ENCODE measurements at regions not wholly inside any gene's neighbourhood (a gene's known extent, or its start where the extent isn't known, plus 50 kb on each side); places are given as distances from the start of the nearest gene placed in this dataset.

DNA sequence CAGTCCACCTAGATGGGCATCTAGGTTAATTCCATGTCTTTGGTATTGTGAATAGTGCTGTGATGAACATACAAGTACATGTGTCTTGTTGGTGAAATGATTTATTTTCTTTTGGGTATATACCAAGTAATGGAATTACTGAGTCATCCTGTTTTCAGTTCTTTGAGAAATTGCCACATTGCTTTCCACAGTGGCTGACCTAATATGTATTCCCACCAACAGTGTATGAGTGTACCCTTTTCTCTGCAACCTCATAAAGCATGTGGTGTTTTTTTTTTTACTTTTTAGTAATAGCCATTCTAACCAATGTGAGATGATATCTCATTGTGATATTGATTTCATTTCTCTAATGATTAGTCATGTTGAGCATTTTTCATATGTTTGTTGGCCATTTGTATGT is 86.0 kb upstream of the NDN start:
- TF ChIP-seq EP300 (IDR thresholded peaks at IDR 0.05) (no peak), POLR2A (IDR thresholded peaks at IDR 0.05) (no peak), CTCF (IDR thresholded peaks at IDR 0.05) (no peak)
- intact Hi-C loops (cut with DNase I): no loop called here
- no peaks in the 10 kb centered on the region for H3K4me1 ChIP-seq (ENCODE audit: insufficient read depth)

GRCh38 chr15:23787346-23788105 is 100.4 kb upstream of the NDN start:
- Histone ChIP-seq H3K27me3 (no peaks in the 10 kb centered on the region), H3K4me1 (ENCODE audit: insufficient read depth) (no peaks in the 10 kb centered on the region), H3K4me3 (no peak overlapping the region), H3K27ac (no peak overlapping the region), H3K36me3 (no peaks in the 10 kb centered on the region), H3K9me3 (no peaks in the 10 kb centered on the region)
- WGBS, 3 donors: 8 to 13% (median 9%) methylated on average over 2 of the region's 2 CpGs
- intact Hi-C loops (cut with DNase I): no loop called here
- TF ChIP-seq EP300 (IDR thresholded peaks at IDR 0.05) (no peak), POLR2A (IDR thresholded peaks at IDR 0.05) (no peak), CTCF (IDR thresholded peaks at IDR 0.05) (no peak)
- no peak for DNase-seq

More for the DNA sequence above, 86.0 kb upstream of the NDN start:
- DNase-seq: no peak
- H3K36me3 ChIP-seq: no peaks in the 10 kb centered on the region
- no peaks in the 10 kb centered on the region for H3K27me3 ChIP-seq
- H3K4me3 ChIP-seq: no peak overlapping the region
- H3K9me3 ChIP-seq: no peaks in the 10 kb centered on the region
- H3K27ac ChIP-seq: no peak overlapping the region

- 67 to 73% (median 68%) methylated on average over 6 of the region's 6 CpGs for WGBS, 3 donors
- no peaks in the 10 kb centered on the region for H3K9me3 ChIP-seq
- no peak overlapping the region for H3K27ac ChIP-seq
- no peak for DNase-seq
- intact Hi-C loops (cut with DNase I): no loop called here
- H3K36me3 ChIP-seq: no peaks in the 10 kb centered on the region
- no peak overlapping the region for H3K4me3 ChIP-seq
- H3K27me3 ChIP-seq: no peaks in the 10 kb centered on the region
- no peak for TF ChIP-seq CTCF (IDR thresholded peaks at IDR 0.05)
- TF ChIP-seq POLR2A (IDR thresholded peaks at IDR 0.05): no peak
- H3K4me1 ChIP-seq (ENCODE audit: insufficient read depth): no peaks in the 10 kb centered on the region
Observed at GRCh38 chr15:23793191-23793680, 106.1 kb upstream of the NDN start.

GRCh38 chr15:23797747-23798446 is 110.8 kb upstream of the NDN start:
- 39 to 45% (median 39%) methylated on average over 22 of the region's 22 CpGs for WGBS, 3 donors
- Histone ChIP-seq H3K36me3 (no peaks in the 10 kb centered on the region), H3K4me3 (no peak overlapping the region), H3K27me3 (no peaks in the 10 kb centered on the region), H3K9me3 (no peaks in the 10 kb centered on the region), H3K4me1 (ENCODE audit: insufficient read depth) (no peaks in the 10 kb centered on the region), H3K27ac (no peak overlapping the region)
- peak in 4 of 5 donors; percentile 13 to 48 (median 27) for DNase-seq
- intact Hi-C loops (cut with DNase I): no loop called here
- TF ChIP-seq POLR2A (IDR thresholded peaks at IDR 0.05): no peak
- no peak for TF ChIP-seq CTCF (IDR thresholded peaks at IDR 0.05)
- no peak for TF ChIP-seq EP300 (IDR thresholded peaks at IDR 0.05)
